Skeletal muscle cell (primary cell): ENCODE measurements at regions not wholly inside any gene's neighbourhood (a gene's known extent, or its start where the extent isn't known, plus 50 kb on each side); places are given as distances from the start of the nearest gene placed in this dataset.
"Not testable (repeated sequence)": the region's sequence is repeated elsewhere in the genome, so short reads cannot be mapped to it uniquely, and the experiment has no call there.

Source experiments
- DNase-seq: peaks from one replicate; pipeline ENCODE4 v3.0.0-alpha.2; 2010; ENCODE audit warnings: low read depth
- H3K4me3 ChIP-seq: 2 replicates; pipeline ENCODE4 v1.5.1; 2011; ENCODE audit warnings: low read depth, mild to moderate bottlenecking, control low read depth, low read length, moderate library complexity

GRCh38 chr12:124207617-124208016 lies 87.3 kb upstream of the RFLNA start:
- no peak overlapping the region for H3K4me3 ChIP-seq

GRCh38 chr12:124208489-124208888 lies 86.4 kb upstream of the RFLNA start:
- no peak for DNase-seq
- H3K4me3 ChIP-seq: no peak overlapping the region

More at GRCh38 chr12:124207617-124208016, 87.3 kb upstream of the RFLNA start:
- no peak for DNase-seq

GRCh38 chr12:124210991-124211577 lies 83.8 kb upstream of the RFLNA start:
- H3K4me3 ChIP-seq: no peak overlapping the region
- no peak for DNase-seq

- H3K4me3 ChIP-seq: no peak overlapping the region
- no peak for DNase-seq
These were observed 83.1 kb upstream of the RFLNA start for GRCh38 chr12:124211753-124212152.

- no peak overlapping the region for H3K4me3 ChIP-seq
- no peak for DNase-seq
These were observed 81.1 kb upstream of the RFLNA start for GRCh38 chr12:124213666-124214347.

- no peak for DNase-seq
These were observed 80.3 kb upstream of the RFLNA start for GRCh38 chr12:124214574-124214973.

GRCh38 chr12:124216966-124217365 lies 77.9 kb upstream of the RFLNA start:
- H3K4me3 ChIP-seq: no peak overlapping the region

More at GRCh38 chr12:124214574-124214973, 80.3 kb upstream of the RFLNA start:
- no peak overlapping the region for H3K4me3 ChIP-seq

GRCh38 chr12:124217508-124218242 lies 77.2 kb upstream of the RFLNA start:
- DNase-seq: no peak
- no peak overlapping the region for H3K4me3 ChIP-seq

More at GRCh38 chr12:124216966-124217365, 77.9 kb upstream of the RFLNA start:
- DNase-seq: no peak

GRCh38 chr12:124218243-124218560 lies 76.7 kb upstream of the RFLNA start:
- DNase-seq: no peak
- H3K4me3 ChIP-seq: no peak overlapping the region

- H3K4me3 ChIP-seq, DNase-seq: not testable (repeated sequence)
These were observed 76.2 kb upstream of the RFLNA start for GRCh38 chr12:124218650-124219049.

GRCh38 chr12:124222368-124223245 lies 72.3 kb upstream of the RFLNA start:
- H3K4me3 ChIP-seq: no peak overlapping the region
- no peak for DNase-seq

- not testable (repeated sequence) for DNase-seq, H3K4me3 ChIP-seq
These were observed 71.2 kb upstream of the RFLNA start for GRCh38 chr12:124223733-124224138.

- no peak overlapping the region for H3K4me3 ChIP-seq
- DNase-seq: no peak
These were observed 70.3 kb upstream of the RFLNA start for GRCh38 chr12:124224535-124225110.

- no peak overlapping the region for H3K4me3 ChIP-seq
- no peak for DNase-seq
These were observed 69.2 kb upstream of the RFLNA start for GRCh38 chr12:124225730-124226129.

- no peak overlapping the region for H3K4me3 ChIP-seq
- no peak for DNase-seq
These were observed 66.8 kb upstream of the RFLNA start for GRCh38 chr12:124227951-124228711.

- no peak for DNase-seq
- H3K4me3 ChIP-seq: no peak overlapping the region
These were observed 65.4 kb upstream of the RFLNA start for GRCh38 chr12:124229520-124229919.

GRCh38 chr12:124230117-124230757 lies 64.7 kb upstream of the RFLNA start:
- no peak overlapping the region for H3K4me3 ChIP-seq

GRCh38 chr12:124230789-124231188 lies 64.1 kb upstream of the RFLNA start:
- no peak overlapping the region for H3K4me3 ChIP-seq
- no peak for DNase-seq

More at GRCh38 chr12:124230117-124230757, 64.7 kb upstream of the RFLNA start:
- DNase-seq: no peak
